ENCODE measurements at regions not wholly inside any gene's neighbourhood (a gene's known extent, or its start where the extent isn't known, plus 50 kb on each side); places are given as distances from the start of the nearest gene placed in this dataset.

- DNase-seq (no peak), ATAC-seq (ENCODE audit: low read depth in 2 of 2) (no peak)
- no peaks in the 10 kb centered on the region for H3K4me1 Mint-ChIP-seq
- no peaks in the 10 kb centered on the region for H3K36me3 Mint-ChIP-seq
- H3K36me3 ChIP-seq (ENCODE audit: control insufficient read depth, insufficient read depth, low read length) = no peaks in the 10 kb centered on the region
- no peak overlapping the region for H3K27ac Mint-ChIP-seq
- H3K9me3 ChIP-seq (ENCODE audit: control insufficient read depth in 2 of 2, low read length in 2 of 2) = no peaks in the 10 kb centered on the region
- H3K4me3 Mint-ChIP-seq = no peak overlapping the region
- H3K27me3 Mint-ChIP-seq = no peaks in the 10 kb centered on the region
- H3K4me3 ChIP-seq (ENCODE audit: low read depth, low read length) = no peak overlapping the region
- no peak overlapping the region for H3K27ac ChIP-seq (ENCODE audit: insufficient read depth, low read length, poor library complexity, severe bottlenecking)
- H3K27me3 ChIP-seq (ENCODE audit: control insufficient read depth, insufficient read depth, low read length) = no peaks in the 10 kb centered on the region
- peaks cover 0 to 4% (median 0%) of the 10 kb centered on the region in 7 donors for H3K9me3 Mint-ChIP-seq
- H3K4me1 ChIP-seq (ENCODE audit: control insufficient read depth, insufficient read depth, low read length, poor library complexity, severe bottlenecking) = no peaks in the 10 kb centered on the region
Observed at GRCh38 chr2:238689871-238690389, 158.0 kb upstream of the TWIST2 start.

GRCh38 chr2:238690511-238690910 lies 157.4 kb upstream of the TWIST2 start:
- peaks cover 0 to 4% (median 0%) of the 10 kb centered on the region in 7 donors for H3K9me3 Mint-ChIP-seq
- no peak for ATAC-seq (ENCODE audit: low read depth in 2 of 2)
- H3K27me3 Mint-ChIP-seq = no peaks in the 10 kb centered on the region
- Histone ChIP-seq H3K27me3 (ENCODE audit: control insufficient read depth, insufficient read depth, low read length) (no peaks in the 10 kb centered on the region), H3K9me3 (ENCODE audit: control insufficient read depth in 2 of 2, low read length in 2 of 2) (no peaks in the 10 kb centered on the region), H3K4me1 (ENCODE audit: control insufficient read depth, insufficient read depth, low read length, poor library complexity, severe bottlenecking) (no peaks in the 10 kb centered on the region), H3K27ac (ENCODE audit: insufficient read depth, low read length, poor library complexity, severe bottlenecking) (no peak overlapping the region), H3K4me3 (ENCODE audit: low read depth, low read length) (no peak overlapping the region), H3K36me3 (ENCODE audit: control insufficient read depth, insufficient read depth, low read length) (no peaks in the 10 kb centered on the region)
- DNase-seq = no peak
- no peak overlapping the region for H3K27ac Mint-ChIP-seq
- H3K4me3 Mint-ChIP-seq = no peak overlapping the region
- no peaks in the 10 kb centered on the region for H3K4me1 Mint-ChIP-seq
- no peaks in the 10 kb centered on the region for H3K36me3 Mint-ChIP-seq

GRCh38 chr2:238691596-238692491 lies 156.0 kb upstream of the TWIST2 start:
- Mint-ChIP-seq H3K36me3 (no peaks in the 10 kb centered on the region), H3K4me3 (no peak overlapping the region), H3K9me3 (peaks cover 0 to 4% (median 0%) of the 10 kb centered on the region in 7 donors), H3K4me1 (no peaks in the 10 kb centered on the region), H3K27me3 (no peaks in the 10 kb centered on the region), H3K27ac (no peak overlapping the region)
- Histone ChIP-seq H3K27me3 (ENCODE audit: control insufficient read depth, insufficient read depth, low read length) (no peaks in the 10 kb centered on the region), H3K9me3 (ENCODE audit: control insufficient read depth in 2 of 2, low read length in 2 of 2) (no peaks in the 10 kb centered on the region), H3K27ac (ENCODE audit: insufficient read depth, low read length, poor library complexity, severe bottlenecking) (no peak overlapping the region), H3K4me1 (ENCODE audit: control insufficient read depth, insufficient read depth, low read length, poor library complexity, severe bottlenecking) (no peaks in the 10 kb centered on the region), H3K4me3 (ENCODE audit: low read depth, low read length) (no peak overlapping the region), H3K36me3 (ENCODE audit: control insufficient read depth, insufficient read depth, low read length) (no peaks in the 10 kb centered on the region)
- DNase-seq (no peak), ATAC-seq (ENCODE audit: low read depth in 2 of 2) (no peak)

- H3K9me3 Mint-ChIP-seq = peaks cover 0 to 4% (median 0%) of the 10 kb centered on the region in 7 donors
- no peak overlapping the region for H3K27ac Mint-ChIP-seq
- H3K36me3 ChIP-seq (ENCODE audit: control insufficient read depth, insufficient read depth, low read length) = no peaks in the 10 kb centered on the region
- H3K4me1 ChIP-seq (ENCODE audit: control insufficient read depth, insufficient read depth, low read length, poor library complexity, severe bottlenecking) = no peaks in the 10 kb centered on the region
- no peak overlapping the region for H3K4me3 Mint-ChIP-seq
- no peaks in the 10 kb centered on the region for H3K4me1 Mint-ChIP-seq
- ATAC-seq (ENCODE audit: low read depth in 2 of 2) (no peak), DNase-seq (no peak)
- H3K27me3 Mint-ChIP-seq = no peaks in the 10 kb centered on the region
- H3K4me3 ChIP-seq (ENCODE audit: low read depth, low read length) = no peak overlapping the region
- no peaks in the 10 kb centered on the region for H3K27me3 ChIP-seq (ENCODE audit: control insufficient read depth, insufficient read depth, low read length)
- no peaks in the 10 kb centered on the region for H3K36me3 Mint-ChIP-seq
- no peak overlapping the region for H3K27ac ChIP-seq (ENCODE audit: insufficient read depth, low read length, poor library complexity, severe bottlenecking)
- H3K9me3 ChIP-seq (ENCODE audit: control insufficient read depth in 2 of 2, low read length in 2 of 2) = no peaks in the 10 kb centered on the region
Observed at GRCh38 chr2:238692562-238692961, 155.3 kb upstream of the TWIST2 start.

- no peak overlapping the region for H3K4me3 Mint-ChIP-seq
- Histone ChIP-seq H3K36me3 (ENCODE audit: control insufficient read depth, insufficient read depth, low read length) (no peaks in the 10 kb centered on the region), H3K27me3 (ENCODE audit: control insufficient read depth, insufficient read depth, low read length) (no peaks in the 10 kb centered on the region), H3K27ac (ENCODE audit: insufficient read depth, low read length, poor library complexity, severe bottlenecking) (no peak overlapping the region), H3K4me1 (ENCODE audit: control insufficient read depth, insufficient read depth, low read length, poor library complexity, severe bottlenecking) (no peaks in the 10 kb centered on the region), H3K4me3 (ENCODE audit: low read depth, low read length) (no peak overlapping the region), H3K9me3 (ENCODE audit: control insufficient read depth in 2 of 2, low read length in 2 of 2) (no peaks in the 10 kb centered on the region)
- peaks cover 0 to 1% (median 0%) of the 10 kb centered on the region in 7 donors for H3K9me3 Mint-ChIP-seq
- H3K27ac Mint-ChIP-seq = no peak overlapping the region
- ATAC-seq (ENCODE audit: low read depth in 2 of 2) = no peak
- no peaks in the 10 kb centered on the region for H3K27me3 Mint-ChIP-seq
- no peaks in the 10 kb centered on the region for H3K4me1 Mint-ChIP-seq
- no peaks in the 10 kb centered on the region for H3K36me3 Mint-ChIP-seq
- DNase-seq = no peak
Observed at GRCh38 chr2:238693337-238694093, 154.4 kb upstream of the TWIST2 start.

GRCh38 chr2:238694136-238694755 lies 153.6 kb upstream of the TWIST2 start:
- Mint-ChIP-seq H3K4me1 (no peaks in the 10 kb centered on the region), H3K4me3 (no peak overlapping the region), H3K27ac (no peak overlapping the region), H3K27me3 (no peaks in the 10 kb centered on the region), H3K9me3 (peaks cover 0 to 1% (median 0%) of the 10 kb centered on the region in 7 donors), H3K36me3 (no peaks in the 10 kb centered on the region)
- Histone ChIP-seq H3K9me3 (ENCODE audit: control insufficient read depth in 2 of 2, low read length in 2 of 2) (no peaks in the 10 kb centered on the region), H3K36me3 (ENCODE audit: control insufficient read depth, insufficient read depth, low read length) (no peaks in the 10 kb centered on the region), H3K27ac (ENCODE audit: insufficient read depth, low read length, poor library complexity, severe bottlenecking) (no peak overlapping the region), H3K4me1 (ENCODE audit: control insufficient read depth, insufficient read depth, low read length, poor library complexity, severe bottlenecking) (no peaks in the 10 kb centered on the region), H3K4me3 (ENCODE audit: low read depth, low read length) (no peak overlapping the region), H3K27me3 (ENCODE audit: control insufficient read depth, insufficient read depth, low read length) (no peaks in the 10 kb centered on the region)
- no peak for ATAC-seq (ENCODE audit: low read depth in 2 of 2)
- no peak for DNase-seq

GRCh38 chr2:238694922-238695321 lies 153.0 kb upstream of the TWIST2 start:
- H3K36me3 ChIP-seq (ENCODE audit: control insufficient read depth, insufficient read depth, low read length) = no peaks in the 10 kb centered on the region
- H3K27ac ChIP-seq (ENCODE audit: insufficient read depth, low read length, poor library complexity, severe bottlenecking) = no peak overlapping the region
- Mint-ChIP-seq H3K4me3 (no peak overlapping the region), H3K9me3 (peaks cover 0 to 1% (median 0%) of the 10 kb centered on the region in 7 donors), H3K4me1 (no peaks in the 10 kb centered on the region), H3K36me3 (no peaks in the 10 kb centered on the region), H3K27ac (no peak overlapping the region), H3K27me3 (no peaks in the 10 kb centered on the region)
- no peak for DNase-seq
- no peak overlapping the region for H3K4me3 ChIP-seq (ENCODE audit: low read depth, low read length)
- ATAC-seq (ENCODE audit: low read depth in 2 of 2) = no peak
- no peaks in the 10 kb centered on the region for H3K4me1 ChIP-seq (ENCODE audit: control insufficient read depth, insufficient read depth, low read length, poor library complexity, severe bottlenecking)
- H3K9me3 ChIP-seq (ENCODE audit: control insufficient read depth in 2 of 2, low read length in 2 of 2) = no peaks in the 10 kb centered on the region
- no peaks in the 10 kb centered on the region for H3K27me3 ChIP-seq (ENCODE audit: control insufficient read depth, insufficient read depth, low read length)
